ENCODE measurements at regions not wholly inside any gene's neighbourhood (a gene's known extent, or its start where the extent isn't known, plus 50 kb on each side); places are given as distances from the start of the nearest gene placed in this dataset.

DNA sequence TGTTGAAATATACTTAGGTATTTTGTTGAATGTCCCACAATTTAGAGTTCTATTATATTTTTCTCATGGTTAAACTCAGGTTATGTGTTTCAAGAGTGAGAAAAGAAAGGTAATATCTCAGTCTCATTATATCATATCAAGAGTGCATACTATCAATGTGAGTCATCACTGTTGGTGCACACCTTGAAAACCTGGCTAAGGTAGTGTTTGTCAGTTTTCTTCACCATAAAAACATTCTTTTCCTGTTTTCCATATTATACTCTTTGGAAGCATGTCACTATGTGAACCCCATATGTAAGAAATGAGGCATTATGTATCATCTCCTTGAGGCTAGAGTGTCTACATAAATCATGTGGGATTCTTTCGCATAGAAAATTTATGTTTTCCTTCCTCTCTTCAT is 307.6 kb upstream of the CTSO start:
- H3K4me2 ChIP-seq (replicated peaks; ENCODE audit: low read depth, low read length, poor library complexity, severe bottlenecking): no peak overlapping the region
- no peaks in the 10 kb centered on the region for H3K79me2 ChIP-seq (ENCODE audit: control insufficient read depth, insufficient read depth, low read length)
- no peak overlapping the region for H3K4me3 ChIP-seq (ENCODE audit: control extremely low read depth in 1 of 5, extremely low read depth in 1 of 5, insufficient read depth in 1 of 5, low read depth in 2 of 5, low read length in 4 of 5)
- no CpG with 5 or more reads among the region's 1 CpG for WGBS (ENCODE audit: insufficient coverage)
- H3K27me3 ChIP-seq (replicated peaks in 1 of 4; ENCODE audit: control extremely low read depth in 1 of 4, control insufficient read depth in 3 of 4, insufficient read depth in 4 of 4, low read length in 3 of 4): no peaks in the 10 kb centered on the region
- ATAC-seq (ENCODE audit: low read depth): no peak
- Mint-ChIP-seq H3K27ac (no peak overlapping the region), H3K9me3 (ENCODE audit: insufficient read depth) (no peaks in the 10 kb centered on the region), H3K4me3 (no peak overlapping the region), H3K4me1 (no peaks in the 10 kb centered on the region), H3K27me3 (no peaks in the 10 kb centered on the region)
- ChIA-PET POLR2A (no interaction called here), CTCF (no interaction called here)
- no peak overlapping the region for H2AFZ ChIP-seq (ENCODE audit: insufficient read depth, low read depth, low read length, poor library complexity, severe bottlenecking)
- H3K27ac ChIP-seq (ENCODE audit: low read length in 2 of 2): no peak overlapping the region
- intact Hi-C loops (cut with micrococcal nuclease): no loop called here
- TF ChIP-seq CTCF (IDR thresholded peaks at IDR 0.05) (no peak), EZH2 (IDR thresholded peaks at IDR 0.05; ENCODE audit: borderline replicate concordance, insufficient read depth, low read depth, low read length, poor library complexity, severe bottlenecking) (no peak)
- H3K9ac ChIP-seq (ENCODE audit: low read length): no peak overlapping the region
- H3K4me1 ChIP-seq (ENCODE audit: control insufficient read depth in 2 of 2, insufficient read depth in 2 of 2, low read length in 2 of 2): no peaks in the 10 kb centered on the region
- no peaks in the 10 kb centered on the region for H4K20me1 ChIP-seq (ENCODE audit: control insufficient read depth, insufficient read depth, low read length, poor library complexity, severe bottlenecking)
- H3K9me3 ChIP-seq (ENCODE audit: control extremely low read depth in 1 of 3, control insufficient read depth in 2 of 3, insufficient read depth in 1 of 3, low read length in 2 of 3): no peaks in the 10 kb centered on the region
- H3K36me3 ChIP-seq (replicated peaks in 1 of 2; ENCODE audit: control extremely low read depth in 1 of 2, control insufficient read depth in 1 of 2, extremely low read depth in 1 of 2, insufficient read depth in 2 of 2, low read length in 1 of 2): no peaks in the 10 kb centered on the region
- no peak for DNase-seq

GRCh38 chr4:156255230-156256007 is 301.8 kb upstream of the CTSO start:
- Histone ChIP-seq H3K27me3 (replicated peaks in 1 of 4; ENCODE audit: control extremely low read depth in 1 of 4, control insufficient read depth in 3 of 4, insufficient read depth in 4 of 4, low read length in 3 of 4) (no peaks in the 10 kb centered on the region), H4K20me1 (ENCODE audit: control insufficient read depth, insufficient read depth, low read length, poor library complexity, severe bottlenecking) (no peaks in the 10 kb centered on the region), H3K9me3 (ENCODE audit: control extremely low read depth in 1 of 3, control insufficient read depth in 2 of 3, insufficient read depth in 1 of 3, low read length in 2 of 3) (no peaks in the 10 kb centered on the region), H3K4me1 (ENCODE audit: control insufficient read depth in 2 of 2, insufficient read depth in 2 of 2, low read length in 2 of 2) (no peaks in the 10 kb centered on the region), H3K9ac (ENCODE audit: low read length) (no peak overlapping the region), H3K36me3 (replicated peaks in 1 of 2; ENCODE audit: control extremely low read depth in 1 of 2, control insufficient read depth in 1 of 2, extremely low read depth in 1 of 2, insufficient read depth in 2 of 2, low read length in 1 of 2) (no peaks in the 10 kb centered on the region), H2AFZ (ENCODE audit: insufficient read depth, low read depth, low read length, poor library complexity, severe bottlenecking) (no peak overlapping the region), H3K27ac (ENCODE audit: low read length in 2 of 2) (no peak overlapping the region), H3K4me3 (ENCODE audit: control extremely low read depth in 1 of 5, extremely low read depth in 1 of 5, insufficient read depth in 1 of 5, low read depth in 2 of 5, low read length in 4 of 5) (no peak overlapping the region), H3K79me2 (ENCODE audit: control insufficient read depth, insufficient read depth, low read length) (no peaks in the 10 kb centered on the region), H3K4me2 (replicated peaks; ENCODE audit: low read depth, low read length, poor library complexity, severe bottlenecking) (no peak overlapping the region)
- no peaks in the 10 kb centered on the region for H3K27me3 Mint-ChIP-seq
- ChIA-PET CTCF (no interaction called here), POLR2A (no interaction called here)
- H3K4me1 Mint-ChIP-seq: no peaks in the 10 kb centered on the region
- H3K9me3 Mint-ChIP-seq (ENCODE audit: insufficient read depth): peaks cover 2% of the 10 kb centered on the region
- no peak for TF ChIP-seq CTCF (IDR thresholded peaks at IDR 0.05)
- no peak for ATAC-seq (ENCODE audit: low read depth)
- no peak overlapping the region for H3K4me3 Mint-ChIP-seq
- H3K27ac Mint-ChIP-seq: no peak overlapping the region
- intact Hi-C loops (cut with micrococcal nuclease): no loop called here
- DNase-seq: no peak
- no CpG with 5 or more reads among the region's 5 CpGs for WGBS (ENCODE audit: insufficient coverage)

All from B cell (primary cell).